ENCODE measurements at regions not wholly inside any gene's neighbourhood (a gene's known extent, or its start where the extent isn't known, plus 50 kb on each side); places are given as distances from the start of the nearest gene placed in this dataset.

DNA sequence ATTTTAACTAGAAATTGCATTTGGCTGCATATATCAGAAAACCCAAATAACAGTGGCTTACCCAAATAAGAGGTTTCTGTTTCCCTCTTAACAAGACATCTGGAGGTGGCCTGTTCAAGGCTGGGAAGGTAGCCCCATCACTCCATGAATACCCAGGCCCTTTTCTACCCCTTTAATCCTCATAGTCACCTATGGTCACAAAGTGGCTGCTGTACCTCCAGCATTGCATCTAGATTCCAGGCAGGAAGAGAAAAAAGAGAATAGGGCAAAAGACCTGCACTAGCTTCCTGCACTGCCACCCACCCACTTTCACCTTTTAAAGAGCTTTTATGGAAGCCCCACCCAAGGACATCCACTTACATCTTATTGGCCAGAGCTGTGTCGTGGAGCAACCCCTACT is 124.0 kb upstream of the NCOR2 start:
- in situ Hi-C loops (cut with HindIII; ENCODE audit: low sequenced_read_pairs): no loop called here
- DNase-seq (ENCODE audit: low spot score): no peak

DNA sequence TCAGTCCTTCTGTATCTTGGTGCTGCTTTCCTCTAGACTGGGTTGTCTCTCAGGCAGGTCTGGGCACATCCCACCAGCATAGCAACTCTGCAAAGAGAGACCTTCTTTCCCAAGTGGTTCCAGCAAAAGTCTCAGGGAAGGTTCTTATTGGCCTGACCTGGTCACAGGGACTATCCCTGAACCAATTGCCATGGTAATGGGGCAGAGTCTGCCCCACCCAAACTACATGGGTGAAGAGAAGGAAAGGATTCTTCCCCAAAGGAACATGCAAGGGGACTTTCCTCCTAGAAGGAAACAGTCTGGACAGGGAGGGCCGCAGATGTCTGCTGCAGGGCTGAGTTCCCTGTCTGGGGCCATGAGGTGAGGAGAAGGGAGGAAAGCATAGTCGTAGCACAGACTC is 122.2 kb upstream of the NCOR2 start:
- no peak for DNase-seq (ENCODE audit: low spot score)
- in situ Hi-C loops (cut with HindIII; ENCODE audit: low sequenced_read_pairs): loop anchor here (10.0 kb wide), 1 partner anchor 45 kb away; no protein-coding TSS in a partner anchor

- DNase-seq (ENCODE audit: low spot score): no peak
- in situ Hi-C loops (cut with HindIII; ENCODE audit: low sequenced_read_pairs): loop anchor here (10.0 kb wide), 1 partner anchor 46 kb away; no protein-coding TSS in a partner anchor
Measured at GRCh38 chr12:124688356-124688992, 121.1 kb upstream of the NCOR2 start.

DNA sequence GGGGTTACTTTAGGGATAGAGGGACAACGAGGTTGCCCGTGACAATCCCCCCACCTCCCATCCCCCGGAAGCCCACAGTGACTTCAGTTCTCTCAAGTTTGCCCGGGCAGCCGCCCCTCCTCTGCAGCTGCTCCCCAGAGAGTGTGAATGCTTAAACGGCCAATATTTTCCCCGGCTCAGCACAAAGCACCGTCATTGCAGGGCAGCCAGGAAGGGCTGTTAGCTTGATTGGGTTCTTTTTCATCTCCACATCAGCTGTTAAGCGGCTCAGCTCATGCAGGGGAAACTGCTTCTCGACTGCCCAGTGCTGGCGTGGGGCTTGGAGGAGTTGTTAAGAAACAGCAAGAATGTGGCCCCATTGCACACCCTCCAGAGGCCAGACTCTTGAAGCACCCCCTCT is 120.5 kb upstream of the NCOR2 start:
- no peak for DNase-seq (ENCODE audit: low spot score)
- in situ Hi-C loops (cut with HindIII; ENCODE audit: low sequenced_read_pairs): loop anchor here (10.0 kb wide), 1 partner anchor 47 kb away; no protein-coding TSS in a partner anchor

DNA sequence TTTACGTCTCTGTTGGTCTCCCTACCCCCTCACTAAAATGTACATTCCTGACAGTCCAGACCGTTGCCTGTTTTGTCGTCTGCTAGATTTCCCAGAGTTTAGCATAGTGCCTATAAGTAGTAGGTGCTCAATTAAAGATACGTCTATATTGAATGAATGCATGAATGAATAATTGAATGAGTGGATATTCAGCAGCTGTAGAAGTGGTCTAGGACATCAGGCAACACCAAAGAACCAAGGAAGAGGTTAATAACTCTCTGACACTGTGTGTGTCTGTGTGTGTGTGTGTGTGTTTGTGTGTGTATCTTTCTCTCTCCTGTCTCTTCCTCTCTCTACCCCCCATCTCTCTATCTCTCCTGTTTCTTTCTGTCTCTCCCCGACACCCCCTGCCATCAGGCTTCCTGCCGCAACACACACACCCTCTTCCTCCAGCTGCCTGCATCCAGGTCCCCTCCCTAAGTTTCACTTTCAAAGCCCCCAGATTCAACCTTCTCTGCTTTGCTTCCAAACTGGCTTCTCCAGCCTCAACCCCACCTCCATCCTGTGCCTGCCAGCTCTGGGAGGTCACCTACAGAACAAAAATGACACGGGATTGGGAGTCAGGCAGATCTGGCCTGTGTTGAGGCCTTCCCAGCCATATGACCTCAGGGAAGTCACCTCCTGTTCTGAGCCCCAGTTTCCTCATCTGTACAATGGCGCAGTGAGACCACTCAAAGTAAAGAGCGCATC is 119.9 kb upstream of the NCOR2 start:
- in situ Hi-C loops (cut with HindIII; ENCODE audit: low sequenced_read_pairs): loop anchor here (10.0 kb wide), 1 partner anchor 47 kb away; no protein-coding TSS in a partner anchor
- no peak for DNase-seq (ENCODE audit: low spot score)

GRCh38 chr12:124686370-124687173 is 119.2 kb upstream of the NCOR2 start:
- DNase-seq (ENCODE audit: low spot score): no peak
- in situ Hi-C loops (cut with HindIII; ENCODE audit: low sequenced_read_pairs): loop anchor here (10.0 kb wide), 1 partner anchor 48 kb away; no protein-coding TSS in a partner anchor

GRCh38 chr12:124685689-124686369 is 118.4 kb upstream of the NCOR2 start:
- DNase-seq (ENCODE audit: low spot score): peak; percentile 61
- in situ Hi-C loops (cut with HindIII; ENCODE audit: low sequenced_read_pairs): loop anchor here (10.0 kb wide), 1 partner anchor 49 kb away; no protein-coding TSS in a partner anchor

DNA sequence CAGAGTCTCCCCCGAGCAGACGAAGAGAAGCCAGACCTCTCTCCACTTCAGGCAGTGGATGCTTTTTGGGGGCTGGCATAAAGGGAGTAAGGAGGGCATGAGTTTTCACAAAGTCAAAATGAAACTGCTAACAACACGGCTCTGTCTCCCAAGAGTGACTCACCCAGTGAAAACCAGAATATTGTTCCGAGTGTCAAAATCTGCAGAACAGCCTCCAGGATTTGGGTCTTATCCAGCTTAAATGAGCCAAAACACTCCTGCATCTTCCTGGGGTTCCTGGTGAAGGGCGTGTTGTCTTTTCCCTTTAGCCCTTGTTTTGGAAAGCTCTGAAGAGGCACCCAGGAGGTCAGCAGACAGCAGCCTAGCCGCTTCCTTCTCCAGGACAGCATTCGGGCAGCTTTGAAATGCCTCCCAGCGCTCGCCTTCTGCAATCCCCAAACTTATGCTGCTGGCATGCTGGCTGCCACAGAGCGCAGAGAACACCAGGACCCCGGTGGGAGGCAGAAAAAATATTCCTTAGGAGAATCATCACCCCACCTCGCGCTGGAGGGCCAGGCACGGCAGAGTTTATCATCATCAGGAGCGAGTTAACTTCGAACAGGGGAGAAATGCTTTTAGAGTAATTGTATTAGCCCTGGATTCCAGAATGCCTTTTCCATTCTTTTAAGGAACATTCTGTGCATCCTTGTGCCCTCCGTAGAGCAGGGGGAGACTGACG is 117.7 kb upstream of the NCOR2 start:
- DNase-seq (ENCODE audit: low spot score): peak; percentile 72
- in situ Hi-C loops (cut with HindIII; ENCODE audit: low sequenced_read_pairs): loop anchor here (10.0 kb wide), 1 partner anchor 50 kb away; no protein-coding TSS in a partner anchor

DNA sequence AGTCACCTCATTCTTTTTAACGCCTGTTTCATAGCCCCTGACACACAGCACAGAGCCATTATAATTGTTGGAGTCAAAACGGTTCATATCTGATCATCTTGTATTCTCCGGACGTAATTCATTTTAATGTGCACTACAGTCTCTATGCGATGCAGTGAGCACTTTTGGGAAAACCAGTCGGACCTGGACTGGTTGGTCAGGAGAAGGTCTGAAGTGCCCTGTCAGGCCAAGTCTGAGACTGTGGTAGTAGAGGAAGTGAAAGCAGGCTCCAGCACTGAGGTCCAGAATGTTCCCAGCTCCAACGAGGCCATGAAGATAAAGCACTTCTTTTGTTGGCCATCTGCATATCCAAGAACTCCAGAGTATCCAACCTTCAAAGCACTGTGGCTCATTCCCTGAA is 117.1 kb upstream of the NCOR2 start:
- no peak for DNase-seq (ENCODE audit: low spot score)
- in situ Hi-C loops (cut with HindIII; ENCODE audit: low sequenced_read_pairs): loop anchor here (10.0 kb wide), 1 partner anchor 50 kb away; no protein-coding TSS in a partner anchor

- in situ Hi-C loops (cut with HindIII; ENCODE audit: low sequenced_read_pairs): loop anchor here (10.0 kb wide), 1 partner anchor 51 kb away; no protein-coding TSS in a partner anchor
- no peak for DNase-seq (ENCODE audit: low spot score)
Measured at GRCh38 chr12:124683152-124684124, 116.0 kb upstream of the NCOR2 start.

GRCh38 chr12:124682425-124683151 is 115.2 kb upstream of the NCOR2 start:
- no peak for DNase-seq (ENCODE audit: low spot score)
- in situ Hi-C loops (cut with HindIII; ENCODE audit: low sequenced_read_pairs): loop anchor here (10.0 kb wide), 1 partner anchor 52 kb away; no protein-coding TSS in a partner anchor

- no peak for DNase-seq (ENCODE audit: low spot score)
- in situ Hi-C loops (cut with HindIII; ENCODE audit: low sequenced_read_pairs): loop anchor here (10.0 kb wide), 1 partner anchor 53 kb away; no protein-coding TSS in a partner anchor
Measured at GRCh38 chr12:124681779-124682391, 114.5 kb upstream of the NCOR2 start.

- in situ Hi-C loops (cut with HindIII; ENCODE audit: low sequenced_read_pairs): loop anchor here (10.0 kb wide), 1 partner anchor 54 kb away; no protein-coding TSS in a partner anchor
Measured at GRCh38 chr12:124680863-124681778, 113.7 kb upstream of the NCOR2 start.

DNA sequence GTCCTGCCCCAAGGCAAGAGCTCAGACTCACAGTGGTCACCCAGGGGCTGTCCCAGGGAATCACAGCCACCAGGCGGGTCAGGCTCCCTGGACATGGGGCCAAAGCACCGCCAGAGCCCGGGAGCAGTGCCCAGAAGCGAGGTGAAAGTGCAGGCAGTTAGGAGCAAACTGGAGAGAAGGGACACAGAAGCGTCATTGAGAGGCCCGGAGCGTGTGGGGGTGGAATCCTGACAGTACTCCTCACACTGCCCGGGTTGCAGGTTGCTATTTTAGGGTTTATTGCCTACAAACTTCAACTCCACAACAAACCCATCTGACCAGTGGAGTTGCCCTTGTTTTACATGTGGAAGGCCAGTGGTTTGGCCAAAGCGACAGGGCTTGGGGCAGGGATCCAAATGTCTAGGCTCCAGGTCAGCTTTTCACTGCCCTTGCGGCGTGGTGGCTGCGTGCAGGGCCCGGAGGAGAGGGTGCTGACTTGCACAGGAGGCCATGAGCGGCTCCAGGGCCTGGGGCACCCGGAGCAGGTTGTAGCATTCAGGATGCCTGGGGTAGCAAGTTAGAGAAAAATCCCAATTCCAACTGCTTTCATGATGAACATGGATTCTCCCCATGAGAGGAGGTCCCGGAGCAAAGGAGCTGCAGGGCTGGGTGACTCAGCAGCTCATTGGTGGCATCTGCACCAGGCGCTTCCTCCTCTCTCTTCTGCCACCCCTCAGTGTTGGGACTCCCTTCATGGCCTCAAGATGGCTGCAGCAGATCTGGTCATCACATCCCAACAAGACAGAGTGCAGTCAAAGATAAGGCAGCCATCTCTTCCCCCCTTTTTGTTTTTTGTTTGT is 112.3 kb upstream of the NCOR2 start:
- DNase-seq (ENCODE audit: low spot score): no peak
- in situ Hi-C loops (cut with HindIII; ENCODE audit: low sequenced_read_pairs): loop anchor here (10.0 kb wide), 1 partner anchor 55 kb away; no protein-coding TSS in a partner anchor

More at GRCh38 chr12:124680863-124681778, 113.7 kb upstream of the NCOR2 start:
- no peak for DNase-seq (ENCODE audit: low spot score)

All from G401 (cell line).